Jurkat, Clone E6-1 (cell line): ENCODE measurements at regions not wholly inside any gene's neighbourhood (a gene's known extent, or its start where the extent isn't known, plus 50 kb on each side); places are given as distances from the start of the nearest gene placed in this dataset.

ENCODE experiments used
- DNase-seq: peaks from one replicate; pipeline ENCODE4 v3.0.0-alpha.2; 2011; ENCODE audit warnings: low read depth, low spot score
- H3K4me3 ChIP-seq: 2 replicates; pipeline ENCODE4 v1.5.1; 2011; ENCODE audit warnings: mild to moderate bottlenecking, low read length, control low read depth, moderate library complexity

DNA sequence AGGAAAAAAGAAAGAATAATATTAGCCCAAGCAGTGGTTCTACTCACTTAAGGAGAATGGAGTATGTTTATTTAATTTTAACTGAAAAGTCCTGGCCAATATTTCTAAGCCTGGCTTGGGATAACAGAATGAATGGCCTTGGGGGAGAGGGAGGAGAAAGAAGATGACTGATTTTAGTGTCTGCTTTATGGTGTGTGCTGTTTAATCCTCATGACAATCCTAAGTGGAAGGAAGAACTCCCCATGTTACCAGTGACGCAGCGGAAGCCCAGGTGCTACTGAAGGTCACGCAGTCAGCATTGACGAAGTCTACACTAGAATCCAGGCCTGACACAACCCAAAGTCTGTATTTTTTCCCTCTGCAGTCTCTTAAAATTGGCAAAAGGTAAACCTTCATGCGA is 50.5 kb downstream of the PALM2AKAP2 start:
- H3K4me3 ChIP-seq = no peak overlapping the region
- no peak for DNase-seq

DNA sequence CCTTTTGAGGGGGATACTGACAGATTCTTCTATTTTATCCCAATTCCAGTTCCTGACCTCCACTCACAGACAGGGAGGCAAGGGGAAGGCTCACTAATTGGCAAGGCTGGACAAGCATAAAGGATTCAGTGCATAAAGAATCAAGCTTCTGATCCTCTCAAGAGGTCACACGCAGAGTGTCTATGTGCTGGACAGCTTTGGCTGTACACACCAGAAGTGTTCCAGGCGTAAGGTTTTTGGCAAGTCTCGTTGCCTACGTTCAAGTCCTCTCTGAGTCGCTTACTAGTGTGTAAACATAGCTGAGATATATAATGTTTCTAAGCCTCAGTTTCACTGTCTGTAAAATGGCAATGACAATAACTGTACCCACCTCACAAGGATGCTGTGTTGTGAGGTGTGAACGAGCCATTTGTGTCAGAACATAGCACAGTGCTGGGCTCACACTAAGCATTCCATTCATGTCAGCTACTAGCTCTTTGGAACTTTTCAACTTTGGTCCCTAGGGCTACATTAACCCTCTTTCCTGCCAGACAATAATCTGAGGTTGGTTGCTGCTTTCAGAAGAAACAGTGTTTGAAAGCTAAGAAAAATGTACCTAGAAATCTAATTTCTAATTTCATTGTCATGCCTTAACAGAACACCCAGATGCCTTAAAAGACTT is 52.1 kb downstream of the PALM2AKAP2 start:
- no peak for DNase-seq
- H3K4me3 ChIP-seq = no peak overlapping the region

DNA sequence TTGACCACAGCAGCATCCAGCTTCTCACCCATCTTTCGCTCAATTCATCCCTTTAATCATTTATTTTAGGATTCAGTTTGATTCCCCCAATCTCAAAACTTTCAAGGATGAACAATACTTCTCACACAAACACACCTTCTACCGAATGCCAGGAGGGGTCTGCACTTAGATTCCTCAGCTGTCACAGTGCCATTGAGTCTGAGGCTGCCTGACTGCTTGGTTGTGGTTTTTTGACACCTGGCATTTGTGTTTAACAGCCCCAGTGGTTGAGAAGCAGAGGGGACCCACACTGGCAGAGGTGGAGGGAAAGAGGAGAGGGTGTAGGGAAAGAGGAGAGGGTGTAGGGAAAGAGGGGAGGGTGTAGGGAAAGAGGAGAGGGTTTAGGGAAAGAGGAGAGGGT is 54.9 kb downstream of the PALM2AKAP2 start:
- DNase-seq = peak; percentile 82

GRCh38 chr9:109843641-109844040 is 63.6 kb downstream of the PALM2AKAP2 start:
- no peak for DNase-seq
- H3K4me3 ChIP-seq = no peak overlapping the region

More for the DNA sequence above, 54.9 kb downstream of the PALM2AKAP2 start:
- no peak overlapping the region for H3K4me3 ChIP-seq

DNA sequence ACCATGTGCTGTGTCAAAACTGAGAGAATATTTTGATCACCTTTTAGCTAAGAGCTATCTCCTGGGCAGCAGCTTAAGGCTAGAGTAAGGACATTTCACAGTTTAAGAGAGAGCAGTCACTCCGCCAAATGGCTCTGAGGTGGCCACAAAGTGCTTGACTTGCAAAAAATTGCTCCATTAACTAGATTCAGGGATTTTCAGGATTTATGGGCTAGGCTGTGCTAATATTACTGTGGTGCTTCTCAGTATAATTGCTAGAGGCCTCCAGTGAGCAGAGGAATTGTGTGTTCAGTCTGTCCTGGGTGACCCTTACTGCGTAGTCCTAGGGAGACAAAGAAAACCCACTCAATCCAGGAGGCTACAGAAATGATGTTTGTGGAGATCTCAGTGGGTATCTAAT is 65.2 kb downstream of the PALM2AKAP2 start:
- no peak overlapping the region for H3K4me3 ChIP-seq
- DNase-seq = no peak

- DNase-seq = peak; percentile 42
- H3K4me3 ChIP-seq = no peak overlapping the region
Measured at GRCh38 chr9:109846776-109847175, 66.8 kb downstream of the PALM2AKAP2 start.

DNA sequence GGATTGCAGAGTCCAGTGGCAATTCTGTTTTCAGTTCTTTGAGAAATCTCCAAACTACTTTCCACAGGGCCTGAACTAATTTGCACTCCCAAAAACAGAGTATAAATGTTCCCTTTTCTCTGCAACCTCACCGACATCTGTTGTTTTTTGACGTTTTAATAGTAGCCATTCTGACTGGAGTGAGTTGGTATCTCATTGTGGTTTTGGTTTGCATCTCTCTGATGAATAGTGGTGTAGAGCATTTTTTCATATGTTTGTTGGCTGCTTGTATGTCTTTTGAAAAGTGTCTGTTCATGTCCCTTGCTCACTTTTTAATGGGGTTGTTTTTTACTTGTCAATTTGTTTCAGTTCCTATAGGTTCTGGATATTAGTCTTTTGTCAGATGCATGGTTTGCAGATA is 72.6 kb downstream of the PALM2AKAP2 start:
- no peak for DNase-seq
- no peak overlapping the region for H3K4me3 ChIP-seq

DNA sequence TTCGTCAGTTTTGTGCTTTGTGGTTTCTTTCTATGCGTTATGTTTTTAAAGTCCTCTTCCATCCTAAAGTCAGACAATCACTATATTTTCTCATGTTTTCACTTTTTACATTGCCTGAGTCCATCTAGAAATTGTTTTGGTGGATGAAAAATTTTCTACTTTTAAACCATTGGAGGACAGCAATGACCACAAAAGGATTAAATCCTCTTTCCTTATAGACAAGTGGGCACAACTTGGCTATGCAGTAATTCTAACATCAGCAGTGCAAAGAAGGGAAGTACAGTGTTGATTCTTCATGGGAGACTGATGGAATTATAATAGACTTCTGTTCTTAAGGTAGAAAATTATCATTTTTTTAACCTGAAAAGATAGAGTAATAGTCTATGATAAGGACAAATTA is 75.5 kb downstream of the PALM2AKAP2 start:
- H3K4me3 ChIP-seq = no peak overlapping the region
- DNase-seq = no peak

GRCh38 chr9:109856785-109857184 is 76.8 kb downstream of the PALM2AKAP2 start:
- no peak overlapping the region for H3K4me3 ChIP-seq
- DNase-seq = no peak

GRCh38 chr9:109857336-109857735 is 77.3 kb downstream of the PALM2AKAP2 start:
- DNase-seq = no peak
- H3K4me3 ChIP-seq = no peak overlapping the region

DNA sequence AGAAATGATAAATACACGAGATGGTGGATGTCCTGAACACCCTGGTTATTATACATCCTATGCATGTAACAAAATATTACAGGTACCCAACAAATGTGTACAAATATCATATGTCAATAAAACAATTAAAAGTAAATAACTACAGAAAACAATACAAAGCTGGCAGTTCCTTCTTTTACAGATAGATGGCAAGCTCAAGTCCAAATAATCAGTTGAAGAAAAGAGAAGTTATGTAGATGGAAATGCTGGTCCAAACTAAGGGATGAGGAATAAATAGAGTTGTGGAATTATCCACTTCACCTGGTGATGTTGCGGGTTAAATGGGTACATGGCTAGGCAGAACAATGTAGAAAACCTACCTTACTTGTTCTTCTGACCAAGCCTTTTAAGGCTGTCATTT is 79.4 kb downstream of the PALM2AKAP2 start:
- no peak overlapping the region for H3K4me3 ChIP-seq
- DNase-seq = no peak

DNA sequence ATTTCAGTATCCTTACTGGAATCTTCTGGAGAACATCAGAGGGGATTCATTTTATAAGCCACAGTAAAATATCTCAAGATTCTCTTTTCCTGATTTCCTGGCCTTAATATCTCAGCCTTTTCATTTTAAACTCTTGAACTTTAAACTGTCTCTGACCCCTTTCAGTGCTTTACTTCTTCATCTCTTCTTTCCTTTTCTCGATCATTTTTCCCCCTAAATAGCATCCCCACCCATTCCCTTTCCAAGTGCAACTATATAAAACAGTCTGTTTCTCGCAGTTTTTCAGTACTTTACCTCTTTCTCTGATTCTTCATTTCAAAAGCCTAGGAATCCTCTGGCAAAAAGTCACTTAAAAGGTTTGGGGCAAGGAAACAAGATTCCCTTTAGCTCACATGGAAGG is 80.5 kb downstream of the PALM2AKAP2 start:
- H3K4me3 ChIP-seq = no peak overlapping the region
- no peak for DNase-seq

GRCh38 chr9:109861499-109861898 is 81.5 kb downstream of the PALM2AKAP2 start:
- no peak overlapping the region for H3K4me3 ChIP-seq
- no peak for DNase-seq

DNA sequence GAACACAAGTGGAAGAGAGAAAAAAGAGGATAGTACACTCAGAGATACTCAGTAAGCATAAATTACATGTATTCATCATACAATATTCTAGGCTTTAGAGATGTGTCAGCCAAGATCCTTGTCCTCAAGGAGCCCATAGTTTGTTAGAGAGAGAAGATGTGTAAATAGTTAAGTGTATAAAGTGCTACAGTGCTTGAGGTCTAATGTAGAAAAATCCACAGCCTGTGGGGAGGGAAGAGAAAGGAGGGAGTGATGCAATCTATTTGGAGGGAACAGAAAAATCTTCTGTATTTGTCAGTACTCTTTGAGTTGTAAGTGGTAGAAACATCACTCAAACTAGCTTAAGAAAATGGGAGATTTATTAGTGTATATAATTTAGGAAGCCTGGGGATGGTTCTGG is 81.9 kb downstream of the PALM2AKAP2 start:
- H3K4me3 ChIP-seq = no peak overlapping the region
- DNase-seq = no peak

DNA sequence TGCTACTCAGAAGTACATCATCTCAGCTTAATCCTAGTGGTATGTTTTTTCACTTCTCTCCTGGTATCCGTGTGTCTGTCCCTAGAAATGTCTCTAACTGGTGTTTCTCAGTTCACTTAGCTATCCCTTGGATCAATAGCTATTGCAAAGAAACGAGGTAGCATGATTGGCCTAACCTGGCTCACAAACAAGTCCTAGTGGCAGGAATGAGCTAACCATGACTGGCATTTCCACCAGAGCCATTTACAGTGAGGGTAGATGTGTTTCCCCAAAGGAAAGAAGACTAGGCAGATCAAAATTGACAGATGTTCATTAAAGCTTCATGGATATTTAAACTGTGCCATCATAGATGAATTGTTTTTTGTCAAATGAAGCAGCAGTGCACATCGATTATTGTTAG is 82.5 kb downstream of the PALM2AKAP2 start:
- no peak for DNase-seq
- H3K4me3 ChIP-seq = no peak overlapping the region

GRCh38 chr9:109863961-109864360 is 84.0 kb downstream of the PALM2AKAP2 start:
- no peak for DNase-seq
- H3K4me3 ChIP-seq = no peak overlapping the region

DNA sequence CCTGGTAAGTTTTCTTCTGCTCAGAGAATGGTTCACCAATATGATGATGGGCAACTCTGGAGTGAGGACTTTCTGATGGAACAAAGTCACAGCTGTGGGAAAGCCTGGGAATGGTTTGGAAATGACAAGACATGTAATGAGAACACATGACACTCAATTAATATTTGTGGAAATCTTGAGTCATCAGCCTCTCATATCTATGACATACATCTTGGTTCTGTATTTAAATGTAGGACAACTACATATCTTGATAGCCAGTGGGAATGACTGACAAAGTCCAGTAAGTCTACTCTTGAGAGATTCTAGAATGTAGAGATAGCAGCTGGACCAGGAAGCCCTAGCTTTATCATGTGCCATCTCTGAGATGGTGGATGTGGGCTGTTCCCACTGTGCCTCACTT is 85.5 kb downstream of the PALM2AKAP2 start:
- H3K4me3 ChIP-seq = no peak overlapping the region
- no peak for DNase-seq

- H3K4me3 ChIP-seq = no peak overlapping the region
- DNase-seq = no peak
Measured at GRCh38 chr9:109868207-109868606, 88.2 kb downstream of the PALM2AKAP2 start.

- DNase-seq = no peak
- H3K4me3 ChIP-seq = no peak overlapping the region
Measured at GRCh38 chr9:109868722-109869121, 88.7 kb downstream of the PALM2AKAP2 start.

- no peak for DNase-seq
- H3K4me3 ChIP-seq = no peak overlapping the region
Measured at GRCh38 chr9:109870365-109870764, 90.4 kb downstream of the PALM2AKAP2 start.

- no peak for DNase-seq
- no peak overlapping the region for H3K4me3 ChIP-seq
Measured at GRCh38 chr9:109872901-109873300, 92.9 kb downstream of the PALM2AKAP2 start.
